Astrocyte (in vitro differentiated cells and primary cell): ENCODE measurements at regions not wholly inside any gene's neighbourhood (a gene's known extent, or its start where the extent isn't known, plus 50 kb on each side); places are given as distances from the start of the nearest gene placed in this dataset.

ENCODE experiments used
- DNase-seq: peaks from one replicate; pipeline ENCODE4 v3.0.0-alpha.2; 2010; ENCODE audit warnings: low read depth
- FAIRE-seq: peaks from 2 replicates; lab custom pipeline; 2011; peaks lifted over from hg19 to GRCh38; lab: Jason Lieb, UNC
- H2AFZ ChIP-seq: 2 replicates; pipeline ENCODE4 v1.6.0; 2012; ENCODE audit warnings: low read depth, low read length, inconsistent platforms
- H3K27ac ChIP-seq: 2 replicates; pipeline ENCODE4 v1.5.1; 2011; ENCODE audit warnings: low read depth, low read length, inconsistent platforms
- H3K27me3 ChIP-seq: 2 replicates; pipeline ENCODE4 v1.6.0; 2011; ENCODE audit warnings: low read length, inconsistent platforms; ENCODE audit not compliant: insufficient read depth
- H3K36me3 ChIP-seq: 2 replicates; pipeline ENCODE4 v1.5.1; 2011; ENCODE audit warnings: low read length, inconsistent platforms; ENCODE audit not compliant: insufficient read depth
- H3K4me1 ChIP-seq: 2 replicates; pipeline ENCODE4 v1.5.1; 2011; ENCODE audit warnings: low read length, inconsistent platforms; ENCODE audit not compliant: insufficient read depth
- H3K4me2 ChIP-seq: 2 replicates; pipeline ENCODE4 v1.6.0; 2012; ENCODE audit warnings: low read length, inconsistent platforms
- H3K4me3 ChIP-seq: 2 replicates; pipeline ENCODE4 v1.5.1; 2011; ENCODE audit warnings: low read depth, mild to moderate bottlenecking, low read length, inconsistent platforms; ENCODE audit not compliant: insufficient read depth
- H3K79me2 ChIP-seq: 2 replicates; pipeline ENCODE4 v1.6.0; 2012; ENCODE audit warnings: mild to moderate bottlenecking, low read length, inconsistent platforms; ENCODE audit not compliant: insufficient read depth
- H3K9ac ChIP-seq: 2 replicates; pipeline ENCODE4 v1.6.0; 2012; ENCODE audit warnings: mild to moderate bottlenecking, low read length, inconsistent platforms
- H3K9me3 ChIP-seq: 2 replicates; pipeline ENCODE4 v1.5.1; 2012; ENCODE audit warnings: low read depth, mild to moderate bottlenecking, low read length, inconsistent platforms; ENCODE audit not compliant: insufficient read depth
- H4K20me1 ChIP-seq: 2 replicates; pipeline ENCODE4 v1.6.0; 2012; ENCODE audit warnings: low read length, inconsistent platforms; ENCODE audit not compliant: insufficient read depth
- H3K27ac Mint-ChIP-seq: one replicate; pipeline ENCODE4 v1.8.0; 2021; ENCODE audit warnings: mild to moderate bottlenecking, mixed read lengths; ENCODE audit not compliant: unreplicated experiment
- H3K27me3 Mint-ChIP-seq: one replicate; pipeline ENCODE4 v1.8.0; 2021; ENCODE audit warnings: low read depth, mixed read lengths; ENCODE audit not compliant: unreplicated experiment
- H3K36me3 Mint-ChIP-seq: one replicate; pipeline ENCODE4 v1.8.0; 2021; ENCODE audit warnings: low read depth, mixed read lengths; ENCODE audit not compliant: unreplicated experiment
- H3K4me1 Mint-ChIP-seq: one replicate; pipeline ENCODE4 v1.8.0; 2021; ENCODE audit warnings: low read depth, mixed read lengths; ENCODE audit not compliant: unreplicated experiment
- H3K4me3 Mint-ChIP-seq: one replicate; pipeline ENCODE4 v1.8.0; 2021; ENCODE audit warnings: mild to moderate bottlenecking, moderate library complexity, mixed read lengths; ENCODE audit not compliant: unreplicated experiment
- H3K9me3 Mint-ChIP-seq: one replicate; pipeline ENCODE4 v1.8.0; 2021; ENCODE audit warnings: mild to moderate bottlenecking, mixed read lengths; ENCODE audit not compliant: unreplicated experiment
- EZH2 ChIP-seq: IDR thresholded peaks from 2 replicates; pipeline ENCODE4 v1.6.1; 2012; ENCODE audit warnings: mild to moderate bottlenecking, low read length, inconsistent platforms; ENCODE audit not compliant: insufficient read depth
- TF ChIP-seq, protein P1 (sequence below): IDR thresholded peaks from 2 replicates; pipeline ENCODE4 v1.5.1; 2011; ENCODE audit warnings: low read depth, mild to moderate bottlenecking, inconsistent platforms, low read length, moderate library complexity; ENCODE audit not compliant: insufficient read depth

DNA sequence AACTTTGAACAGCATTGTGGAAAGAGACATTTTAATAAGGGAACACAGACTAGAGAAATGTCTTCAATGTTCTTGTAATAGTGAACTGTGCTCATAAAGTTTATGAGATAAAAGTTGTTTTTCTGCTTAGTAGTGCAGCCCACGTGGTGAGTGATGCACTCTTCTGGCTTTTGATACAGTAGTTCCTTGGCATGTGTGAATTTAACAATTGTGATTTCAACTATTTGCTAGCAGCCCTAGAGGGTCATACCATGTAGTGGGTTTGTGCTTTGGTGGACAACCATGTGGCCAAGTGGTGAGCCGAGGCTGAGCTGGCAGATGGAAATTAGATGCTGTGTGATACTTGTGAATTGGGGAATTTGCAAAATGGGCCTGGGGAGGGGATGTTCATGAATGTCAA is 116.2 kb upstream of the SLC4A4 start:
- H3K36me3 ChIP-seq: no peaks in the 10 kb centered on the region
- Mint-ChIP-seq H3K36me3 (peaks cover 3% of the 10 kb centered on the region), H3K27me3 (peaks cover 8% of the 10 kb centered on the region), H3K9me3 (peaks cover 1% of the 10 kb centered on the region), H3K27ac (no peak overlapping the region), H3K4me3 (no peak overlapping the region), H3K4me1 (peaks cover 3% of the 10 kb centered on the region)
- no peak for DNase-seq
- H3K27ac ChIP-seq: no peak overlapping the region
- TF ChIP-seq, protein P1, sequence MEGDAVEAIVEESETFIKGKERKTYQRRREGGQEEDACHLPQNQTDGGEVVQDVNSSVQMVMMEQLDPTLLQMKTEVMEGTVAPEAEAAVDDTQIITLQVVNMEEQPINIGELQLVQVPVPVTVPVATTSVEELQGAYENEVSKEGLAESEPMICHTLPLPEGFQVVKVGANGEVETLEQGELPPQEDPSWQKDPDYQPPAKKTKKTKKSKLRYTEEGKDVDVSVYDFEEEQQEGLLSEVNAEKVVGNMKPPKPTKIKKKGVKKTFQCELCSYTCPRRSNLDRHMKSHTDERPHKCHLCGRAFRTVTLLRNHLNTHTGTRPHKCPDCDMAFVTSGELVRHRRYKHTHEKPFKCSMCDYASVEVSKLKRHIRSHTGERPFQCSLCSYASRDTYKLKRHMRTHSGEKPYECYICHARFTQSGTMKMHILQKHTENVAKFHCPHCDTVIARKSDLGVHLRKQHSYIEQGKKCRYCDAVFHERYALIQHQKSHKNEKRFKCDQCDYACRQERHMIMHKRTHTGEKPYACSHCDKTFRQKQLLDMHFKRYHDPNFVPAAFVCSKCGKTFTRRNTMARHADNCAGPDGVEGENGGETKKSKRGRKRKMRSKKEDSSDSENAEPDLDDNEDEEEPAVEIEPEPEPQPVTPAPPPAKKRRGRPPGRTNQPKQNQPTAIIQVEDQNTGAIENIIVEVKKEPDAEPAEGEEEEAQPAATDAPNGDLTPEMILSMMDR: no peak
- TF ChIP-seq EZH2: no peak
- no peak overlapping the region for H3K4me2 ChIP-seq
- no peak for FAIRE-seq
- H3K9me3 ChIP-seq: no peaks in the 10 kb centered on the region
- no peaks in the 10 kb centered on the region for H3K27me3 ChIP-seq
- H2AFZ ChIP-seq: no peak overlapping the region
- H3K4me3 ChIP-seq: no peak overlapping the region
- H3K9ac ChIP-seq: no peak overlapping the region
- H4K20me1 ChIP-seq: no peaks in the 10 kb centered on the region
- H3K4me1 ChIP-seq: no peaks in the 10 kb centered on the region
- H3K79me2 ChIP-seq: no peaks in the 10 kb centered on the region

DNA sequence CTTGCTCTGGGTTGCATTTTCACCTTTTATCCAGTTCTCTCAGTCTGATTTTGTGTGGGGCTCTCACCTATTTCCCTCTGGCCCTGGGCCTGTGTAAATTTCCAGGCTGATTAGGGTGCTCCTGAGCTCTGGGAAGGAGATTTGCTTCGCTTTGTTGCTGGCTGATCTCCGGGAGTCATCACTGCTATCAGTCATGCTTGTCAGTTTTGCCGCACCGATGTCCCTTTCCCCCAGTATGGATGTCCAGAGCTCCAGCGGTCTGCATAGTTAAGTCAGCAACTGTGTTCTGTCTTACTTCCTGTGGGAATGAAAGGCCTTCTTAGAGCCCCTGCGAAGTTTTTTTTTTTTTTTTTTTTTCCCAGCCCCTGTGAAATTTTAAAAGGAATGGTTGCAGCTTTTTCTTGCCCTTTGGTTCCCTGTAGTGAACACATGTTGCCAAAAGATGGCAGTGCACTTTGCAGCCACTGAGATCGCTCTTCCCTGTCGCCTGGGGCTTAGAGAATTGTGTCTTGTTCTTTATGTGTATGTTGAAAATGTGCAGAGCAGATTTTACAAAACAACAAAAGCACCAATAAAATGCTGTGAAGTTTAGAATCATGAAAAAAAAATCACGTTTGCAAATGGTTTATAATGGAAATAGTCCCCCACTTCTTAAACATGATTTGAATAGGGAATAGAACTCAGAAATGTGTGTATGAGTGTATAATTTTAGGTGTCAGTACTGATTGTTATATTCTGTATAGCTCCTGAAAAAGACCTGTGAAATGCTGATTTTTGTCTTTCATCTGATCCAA is 109.1 kb upstream of the SLC4A4 start:
- TF ChIP-seq, protein P1: peak; percentile 63
- no peak for TF ChIP-seq EZH2
- H3K4me3 ChIP-seq: no peak overlapping the region
- H3K36me3 Mint-ChIP-seq: no peaks in the 10 kb centered on the region
- peaks cover 5% of the 10 kb centered on the region for H4K20me1 ChIP-seq
- no peaks in the 10 kb centered on the region for H3K27me3 ChIP-seq
- no peak overlapping the region for H3K27ac Mint-ChIP-seq
- FAIRE-seq (peak; percentile 59), DNase-seq (peak; percentile 39)
- no peaks in the 10 kb centered on the region for H3K9me3 ChIP-seq
- no peaks in the 10 kb centered on the region for H3K36me3 ChIP-seq
- no peak overlapping the region for H3K4me3 Mint-ChIP-seq
- peak overlapping the region; percentile 20 for H2AFZ ChIP-seq
- H3K9ac ChIP-seq: peak overlapping the region; percentile 26
- H3K9me3 Mint-ChIP-seq: no peaks in the 10 kb centered on the region
- H3K4me1 ChIP-seq: peaks cover 17% of the 10 kb centered on the region
- no peaks in the 10 kb centered on the region for H3K79me2 ChIP-seq
- H3K27ac ChIP-seq: no peak overlapping the region
- peak overlapping the region; percentile 46 for H3K4me2 ChIP-seq
- peaks cover 15% of the 10 kb centered on the region for H3K27me3 Mint-ChIP-seq
- H3K4me1 Mint-ChIP-seq: peaks cover 2% of the 10 kb centered on the region
